ENCODE measurements at regions not wholly inside any gene's neighbourhood (a gene's known extent, or its start where the extent isn't known, plus 50 kb on each side); places are given as distances from the start of the nearest gene placed in this dataset.

GRCh38 chr16:63539276-63539675 lies 1503.0 kb upstream of the CDH8 start:
- TF ChIP-seq, protein P1, sequence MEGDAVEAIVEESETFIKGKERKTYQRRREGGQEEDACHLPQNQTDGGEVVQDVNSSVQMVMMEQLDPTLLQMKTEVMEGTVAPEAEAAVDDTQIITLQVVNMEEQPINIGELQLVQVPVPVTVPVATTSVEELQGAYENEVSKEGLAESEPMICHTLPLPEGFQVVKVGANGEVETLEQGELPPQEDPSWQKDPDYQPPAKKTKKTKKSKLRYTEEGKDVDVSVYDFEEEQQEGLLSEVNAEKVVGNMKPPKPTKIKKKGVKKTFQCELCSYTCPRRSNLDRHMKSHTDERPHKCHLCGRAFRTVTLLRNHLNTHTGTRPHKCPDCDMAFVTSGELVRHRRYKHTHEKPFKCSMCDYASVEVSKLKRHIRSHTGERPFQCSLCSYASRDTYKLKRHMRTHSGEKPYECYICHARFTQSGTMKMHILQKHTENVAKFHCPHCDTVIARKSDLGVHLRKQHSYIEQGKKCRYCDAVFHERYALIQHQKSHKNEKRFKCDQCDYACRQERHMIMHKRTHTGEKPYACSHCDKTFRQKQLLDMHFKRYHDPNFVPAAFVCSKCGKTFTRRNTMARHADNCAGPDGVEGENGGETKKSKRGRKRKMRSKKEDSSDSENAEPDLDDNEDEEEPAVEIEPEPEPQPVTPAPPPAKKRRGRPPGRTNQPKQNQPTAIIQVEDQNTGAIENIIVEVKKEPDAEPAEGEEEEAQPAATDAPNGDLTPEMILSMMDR (IDR thresholded peaks at IDR 0.05), result no peak
- TF ChIP-seq POLR2AphosphoS5 (IDR thresholded peaks at IDR 0.05) (no peak), POLR2A (IDR thresholded peaks at IDR 0.05) (no peak), EP300 (IDR thresholded peaks at IDR 0.05; ENCODE audit: low read depth) (no peak)

Measured in transverse colon (tissue), 4 donors.